Testis (tissue), 2 donors: ENCODE measurements at regions not wholly inside any gene's neighbourhood (a gene's known extent, or its start where the extent isn't known, plus 50 kb on each side); places are given as distances from the start of the nearest gene placed in this dataset.

Source experiments
- POLR2A ChIP-seq: fragments of 450-650 bp; IDR thresholded peaks from one replicate; pipeline ENCODE4 v1.6.1; 2017; ENCODE audit warnings: antibody characterized with exemption, mild to moderate bottlenecking, moderate library complexity
- TF ChIP-seq, protein P1 (sequence below), 3 experiments: fragments of 450-650 bp in 2 of 3; fragments of 200-600 bp in 1 of 3; sonication (generic) in 1 of 3; IDR thresholded peaks; one replicate each; pipeline ENCODE4 v1.5.1; 2016 to 2019; ENCODE audit warnings: antibody characterized with exemption in 3 of 3, mild to moderate bottlenecking in 2 of 3, moderate library complexity in 1 of 3

DNA sequence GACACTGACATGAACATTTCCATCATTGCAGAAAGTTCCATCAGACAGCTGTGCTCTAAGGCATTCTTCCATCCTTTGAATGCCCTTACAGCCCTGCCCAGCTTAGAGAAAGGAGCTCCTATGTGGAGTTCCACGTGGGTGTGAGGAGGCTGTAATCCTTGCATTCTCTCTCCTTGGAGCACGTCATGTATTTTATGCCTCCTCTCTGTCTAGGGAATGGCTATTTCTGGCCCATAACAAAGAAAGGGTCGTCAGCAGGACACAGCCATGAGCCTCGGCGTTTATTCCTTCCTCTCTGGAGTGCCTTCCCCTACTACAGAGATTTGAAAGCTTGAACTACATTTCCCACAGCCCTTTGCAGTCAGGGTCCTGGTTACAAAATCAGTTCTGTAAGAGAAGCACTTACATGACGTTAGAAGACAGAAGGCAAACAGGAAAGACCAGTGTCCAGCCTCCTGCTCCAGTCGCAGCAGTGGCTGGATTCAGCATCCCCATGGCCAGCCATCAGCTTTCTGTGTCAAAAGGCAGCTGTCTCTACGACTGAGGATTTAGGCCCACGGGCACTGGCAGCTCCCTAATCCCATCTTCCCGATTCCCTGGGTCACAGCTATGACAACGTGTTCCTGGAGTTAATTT is 234.9 kb downstream of the TFCP2L1 start:
- no peak for TF ChIP-seq POLR2A
- TF ChIP-seq, protein P1, sequence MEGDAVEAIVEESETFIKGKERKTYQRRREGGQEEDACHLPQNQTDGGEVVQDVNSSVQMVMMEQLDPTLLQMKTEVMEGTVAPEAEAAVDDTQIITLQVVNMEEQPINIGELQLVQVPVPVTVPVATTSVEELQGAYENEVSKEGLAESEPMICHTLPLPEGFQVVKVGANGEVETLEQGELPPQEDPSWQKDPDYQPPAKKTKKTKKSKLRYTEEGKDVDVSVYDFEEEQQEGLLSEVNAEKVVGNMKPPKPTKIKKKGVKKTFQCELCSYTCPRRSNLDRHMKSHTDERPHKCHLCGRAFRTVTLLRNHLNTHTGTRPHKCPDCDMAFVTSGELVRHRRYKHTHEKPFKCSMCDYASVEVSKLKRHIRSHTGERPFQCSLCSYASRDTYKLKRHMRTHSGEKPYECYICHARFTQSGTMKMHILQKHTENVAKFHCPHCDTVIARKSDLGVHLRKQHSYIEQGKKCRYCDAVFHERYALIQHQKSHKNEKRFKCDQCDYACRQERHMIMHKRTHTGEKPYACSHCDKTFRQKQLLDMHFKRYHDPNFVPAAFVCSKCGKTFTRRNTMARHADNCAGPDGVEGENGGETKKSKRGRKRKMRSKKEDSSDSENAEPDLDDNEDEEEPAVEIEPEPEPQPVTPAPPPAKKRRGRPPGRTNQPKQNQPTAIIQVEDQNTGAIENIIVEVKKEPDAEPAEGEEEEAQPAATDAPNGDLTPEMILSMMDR (IDR thresholded peaks at IDR 0.05): no peak
